Activated CD8-positive, alpha-beta T cell treated with anti-CD3 and anti-CD28 coated beads for 36 hours (primary cell): ENCODE measurements at regions not wholly inside any gene's neighbourhood (a gene's known extent, or its start where the extent isn't known, plus 50 kb on each side); places are given as distances from the start of the nearest gene placed in this dataset.

ENCODE experiments used
- ATAC-seq: fragments of 200-7000 bp; cut with Tn5 transposase; one replicate; pipeline ENCODE4 v1.10.0; 2021; ENCODE audit warnings: mild to moderate bottlenecking, moderate library complexity
- CTCF ChIA-PET: fragments of 350-600 bp; sonication (Branson Sonifier 250); formaldehyde crosslinking; loops from one replicate; lab custom pipeline; 2021; ENCODE audit warnings: antibody characterized with exemption; lab: Charles Lee
- POLR2A ChIA-PET: fragments of 350-600 bp; sonication (Branson Sonifier 250); formaldehyde crosslinking; loops from one replicate; lab custom pipeline; 2021; ENCODE audit warnings: antibody characterized with exemption; lab: Charles Lee
- DNase-seq: peaks from one replicate; pipeline ENCODE4 v3.0.0-alpha.2; 2020
- H3K27ac Mint-ChIP-seq: one replicate; pipeline ENCODE4 v1.8.0; 2021; ENCODE audit warnings: mild to moderate bottlenecking, mixed read lengths
- H3K27me3 Mint-ChIP-seq: one replicate; pipeline ENCODE4 v1.8.0; 2021; ENCODE audit warnings: mixed read lengths
- H3K36me3 Mint-ChIP-seq: one replicate; pipeline ENCODE4 v1.8.0; 2021; ENCODE audit warnings: low read depth, mixed read lengths
- H3K4me1 Mint-ChIP-seq: one replicate; pipeline ENCODE4 v1.8.0; 2021; ENCODE audit warnings: low read depth, mixed read lengths
- H3K4me3 Mint-ChIP-seq: one replicate; pipeline ENCODE4 v1.8.0; 2021; ENCODE audit warnings: mild to moderate bottlenecking, moderate library complexity, mixed read lengths
- H3K9me3 Mint-ChIP-seq: one replicate; pipeline ENCODE4 v1.8.0; 2021; ENCODE audit warnings: mixed read lengths
- intact Hi-C: fragments of 100-400 bp; cut with micrococcal nuclease; formaldehyde crosslinking; loops from one replicate; pipeline ENCODE4 v1.10.0; 2022
- TF ChIP-seq, protein P1 (sequence below): fragments of 200-600 bp; IDR thresholded peaks from one replicate; pipeline ENCODE4 v1.8.0; 2022; ENCODE audit warnings: antibody characterized with exemption, mild to moderate bottlenecking

DNA sequence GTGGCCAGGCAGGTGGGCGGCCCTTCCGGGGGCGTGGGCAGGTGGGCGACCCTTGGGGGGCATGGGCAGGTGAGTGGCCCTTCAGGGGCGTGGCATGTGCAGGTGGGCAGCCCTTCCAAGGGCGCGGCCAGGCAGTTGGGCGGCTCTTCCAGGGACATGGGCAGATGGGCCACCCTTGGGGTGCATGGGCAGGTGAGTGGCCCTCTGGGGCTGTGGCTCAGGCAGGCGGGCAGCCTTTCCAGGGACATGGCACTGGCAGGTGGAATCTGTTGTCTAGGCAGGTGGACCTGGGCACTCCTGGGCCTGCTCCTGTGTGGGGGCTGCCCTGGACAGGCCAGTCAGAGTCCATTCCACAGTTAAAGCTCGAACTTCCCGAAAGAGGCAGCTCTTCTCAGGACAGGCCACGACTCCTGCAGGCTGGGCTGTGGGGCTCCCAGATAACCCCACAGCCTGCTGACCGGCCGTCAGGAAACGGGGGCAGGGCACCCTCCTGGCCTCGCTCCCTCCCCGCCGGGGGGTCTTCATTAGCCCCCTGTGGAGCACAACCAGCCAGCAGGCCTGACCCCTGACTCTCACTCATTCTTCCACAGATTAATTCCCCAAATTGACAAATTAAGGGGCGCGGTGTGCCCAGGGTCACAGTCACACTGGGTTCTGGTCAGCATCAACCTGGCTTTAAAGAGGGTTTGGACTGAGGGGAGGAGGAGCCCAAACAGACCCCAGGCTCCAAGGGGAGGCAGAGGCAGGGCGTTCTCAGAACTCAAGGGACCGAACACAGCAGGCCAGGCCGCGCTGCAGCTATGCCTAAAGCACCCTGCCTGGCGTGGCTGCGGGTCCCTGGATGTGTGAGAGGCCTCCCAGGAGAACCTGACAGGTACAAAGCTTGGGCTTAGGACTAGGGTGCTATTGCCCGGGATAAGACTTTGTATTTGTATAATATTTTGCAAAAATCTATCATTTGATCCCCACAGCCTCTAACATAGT lies 130.0 kb downstream of the DLL1 start:
- Mint-ChIP-seq H3K27ac (no peak overlapping the region), H3K27me3 (no peaks in the 10 kb centered on the region), H3K9me3 (no peaks in the 10 kb centered on the region), H3K36me3 (no peaks in the 10 kb centered on the region), H3K4me1 (peaks cover 3% of the 10 kb centered on the region), H3K4me3 (no peak overlapping the region)
- ATAC-seq = peak; percentile 17
- TF ChIP-seq, protein P1, sequence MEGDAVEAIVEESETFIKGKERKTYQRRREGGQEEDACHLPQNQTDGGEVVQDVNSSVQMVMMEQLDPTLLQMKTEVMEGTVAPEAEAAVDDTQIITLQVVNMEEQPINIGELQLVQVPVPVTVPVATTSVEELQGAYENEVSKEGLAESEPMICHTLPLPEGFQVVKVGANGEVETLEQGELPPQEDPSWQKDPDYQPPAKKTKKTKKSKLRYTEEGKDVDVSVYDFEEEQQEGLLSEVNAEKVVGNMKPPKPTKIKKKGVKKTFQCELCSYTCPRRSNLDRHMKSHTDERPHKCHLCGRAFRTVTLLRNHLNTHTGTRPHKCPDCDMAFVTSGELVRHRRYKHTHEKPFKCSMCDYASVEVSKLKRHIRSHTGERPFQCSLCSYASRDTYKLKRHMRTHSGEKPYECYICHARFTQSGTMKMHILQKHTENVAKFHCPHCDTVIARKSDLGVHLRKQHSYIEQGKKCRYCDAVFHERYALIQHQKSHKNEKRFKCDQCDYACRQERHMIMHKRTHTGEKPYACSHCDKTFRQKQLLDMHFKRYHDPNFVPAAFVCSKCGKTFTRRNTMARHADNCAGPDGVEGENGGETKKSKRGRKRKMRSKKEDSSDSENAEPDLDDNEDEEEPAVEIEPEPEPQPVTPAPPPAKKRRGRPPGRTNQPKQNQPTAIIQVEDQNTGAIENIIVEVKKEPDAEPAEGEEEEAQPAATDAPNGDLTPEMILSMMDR = no peak
- intact Hi-C loops = no loop called here
- ChIA-PET CTCF (no interaction called here), POLR2A (interaction anchor here (1.8 kb wide), 1 partner anchor 10 kb away, joined by 5 read pairs; no protein-coding TSS in a partner anchor)
- DNase-seq = no peak

DNA sequence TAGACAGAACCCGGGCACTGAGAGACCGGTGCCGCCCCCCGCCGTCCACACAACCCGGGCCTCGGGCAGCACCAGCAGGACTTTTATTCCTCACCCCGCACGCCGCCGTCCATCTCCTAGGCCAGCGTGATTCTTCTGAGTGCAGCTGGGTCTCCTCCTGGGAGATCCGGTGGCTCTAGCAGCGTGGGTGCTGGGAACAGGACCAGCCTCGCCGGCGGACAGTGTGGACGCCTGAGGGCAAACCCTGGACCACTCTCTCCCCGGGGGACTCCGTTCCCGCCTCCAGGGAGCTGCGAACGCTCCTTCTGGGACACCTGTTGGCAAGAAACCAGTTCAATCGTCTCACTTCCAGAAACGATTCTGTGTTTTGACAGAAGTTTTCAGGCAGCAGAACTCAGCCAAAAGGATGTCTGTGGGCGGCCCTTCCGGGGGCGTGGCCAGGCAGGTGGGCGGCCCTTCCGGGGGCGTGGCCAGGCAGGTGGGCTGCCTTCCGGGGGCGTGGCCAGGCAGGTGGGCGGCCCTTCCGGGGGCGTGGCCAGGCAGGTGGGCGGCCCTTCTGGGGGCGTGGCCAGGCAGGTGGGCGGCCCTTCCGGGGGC lies 130.7 kb downstream of the DLL1 start:
- ChIA-PET CTCF (no interaction called here), POLR2A (no interaction called here)
- Mint-ChIP-seq H3K36me3 (no peaks in the 10 kb centered on the region), H3K4me1 (peaks cover 3% of the 10 kb centered on the region), H3K4me3 (no peak overlapping the region), H3K27me3 (no peaks in the 10 kb centered on the region), H3K27ac (no peak overlapping the region), H3K9me3 (no peaks in the 10 kb centered on the region)
- DNase-seq (peak; percentile 36), ATAC-seq (peak; percentile 39)
- TF ChIP-seq, protein P1 = no peak
- intact Hi-C loops = no loop called here

DNA sequence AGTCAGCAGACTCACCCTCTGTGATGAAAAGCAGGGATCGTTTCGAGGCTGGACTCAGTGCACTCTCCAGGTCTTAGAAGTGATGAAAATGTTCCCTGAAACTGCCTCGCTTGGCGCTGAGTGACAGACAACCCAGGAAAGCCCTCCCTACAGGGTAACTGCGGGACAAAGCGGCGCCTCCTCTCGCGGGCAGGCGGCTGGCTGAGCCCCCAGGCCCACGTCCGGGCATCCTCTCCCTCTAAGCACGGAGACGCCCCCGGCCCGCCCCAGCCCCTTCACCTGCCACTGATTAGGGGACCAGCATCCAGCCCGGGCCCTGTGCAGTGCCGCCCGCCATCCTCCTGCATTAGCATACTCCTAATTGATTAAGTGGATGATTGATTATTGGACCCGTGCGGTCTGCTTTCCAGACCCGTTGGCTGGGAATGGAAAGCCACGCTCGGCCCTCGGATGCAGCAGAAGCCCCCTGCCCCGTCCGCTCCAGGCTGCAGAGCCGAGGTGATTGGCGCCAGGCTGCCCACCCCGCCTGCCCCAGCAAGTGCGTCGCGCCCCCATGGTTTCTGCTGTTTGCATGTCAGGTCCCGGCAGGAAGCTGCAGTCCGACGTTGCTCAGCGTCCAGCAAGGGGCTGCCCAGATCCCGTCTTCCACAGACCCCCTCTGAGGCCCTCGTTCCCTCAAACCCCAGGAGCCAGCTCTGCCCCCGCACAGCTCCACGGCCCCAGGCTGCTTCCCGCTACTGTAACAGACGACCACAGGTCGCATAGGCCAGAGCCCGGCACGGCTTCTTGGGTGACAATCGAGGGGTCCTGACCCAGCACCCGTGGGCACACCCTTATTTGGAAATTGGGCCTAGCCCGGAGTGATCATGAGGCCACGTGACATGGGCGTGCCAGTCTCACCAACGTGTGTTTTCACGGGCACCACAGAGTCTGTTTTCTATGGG lies 131.6 kb downstream of the DLL1 start:
- DNase-seq (no peak), ATAC-seq (no peak)
- ChIA-PET CTCF (no interaction called here), POLR2A (no interaction called here)
- peaks cover 3% of the 10 kb centered on the region for H3K4me1 Mint-ChIP-seq
- no peak overlapping the region for H3K4me3 Mint-ChIP-seq
- H3K9me3 Mint-ChIP-seq = no peaks in the 10 kb centered on the region
- TF ChIP-seq, protein P1 = no peak
- H3K36me3 Mint-ChIP-seq = no peaks in the 10 kb centered on the region
- no peaks in the 10 kb centered on the region for H3K27me3 Mint-ChIP-seq
- no peak overlapping the region for H3K27ac Mint-ChIP-seq
- intact Hi-C loops = no loop called here

- Mint-ChIP-seq H3K27me3 (no peaks in the 10 kb centered on the region), H3K4me1 (peaks cover 3% of the 10 kb centered on the region), H3K27ac (no peak overlapping the region), H3K4me3 (no peak overlapping the region), H3K36me3 (no peaks in the 10 kb centered on the region), H3K9me3 (no peaks in the 10 kb centered on the region)
- DNase-seq (no peak), ATAC-seq (no peak)
- intact Hi-C loops = no loop called here
- TF ChIP-seq, protein P1 = no peak
- ChIA-PET POLR2A (no interaction called here), CTCF (no interaction called here)
These were observed 132.4 kb downstream of the DLL1 start for GRCh38 chr6:170158296-170159021.
